Stimulated activated CD8-positive, alpha-beta memory T cell treated with anti-CD3 and anti-CD28 coated beads, Interleukin-12 subunit alpha, Interleukin-12 subunit beta, amount 100 ng/mL, for 4 hours (primary cell): ENCODE measurements at regions not wholly inside any gene's neighbourhood (a gene's known extent, or its start where the extent isn't known, plus 50 kb on each side); places are given as distances from the start of the nearest gene placed in this dataset.
"Not testable (repeated sequence)": the region's sequence is repeated elsewhere in the genome, so short reads cannot be mapped to it uniquely, and the experiment has no call there.

Experiments used
- DNase-seq: peaks from one replicate; pipeline ENCODE4 v3.0.0-alpha.2; 2020; ENCODE audit warnings: low read depth

DNA sequence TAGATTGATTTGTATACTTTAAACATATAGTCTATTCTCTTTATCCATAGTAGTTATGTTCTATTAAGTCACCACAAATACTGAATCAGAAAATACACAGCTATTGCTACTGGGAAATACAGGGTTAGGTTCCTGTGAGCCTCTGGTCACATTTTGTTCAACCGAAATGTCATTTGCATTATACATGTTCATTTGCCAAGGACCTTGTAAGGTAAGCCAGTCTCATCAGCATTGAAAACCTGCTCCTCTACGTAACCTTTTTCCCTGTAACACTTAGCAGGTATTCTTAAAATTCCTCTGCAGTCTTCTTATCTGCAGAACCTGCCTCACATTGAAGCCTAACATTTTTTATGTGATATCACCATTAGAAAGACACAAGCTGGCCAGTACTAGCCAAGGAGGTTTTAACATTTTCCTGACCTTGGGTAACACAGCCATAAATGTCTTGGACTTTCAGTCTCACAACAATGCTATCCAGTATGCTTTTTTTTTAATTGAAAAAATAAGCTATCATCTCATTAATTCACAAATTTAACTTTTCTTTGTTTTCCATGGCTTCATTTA lies 765.7 kb upstream of the IGFBP7 start:
- DNase-seq: no peak

DNA sequence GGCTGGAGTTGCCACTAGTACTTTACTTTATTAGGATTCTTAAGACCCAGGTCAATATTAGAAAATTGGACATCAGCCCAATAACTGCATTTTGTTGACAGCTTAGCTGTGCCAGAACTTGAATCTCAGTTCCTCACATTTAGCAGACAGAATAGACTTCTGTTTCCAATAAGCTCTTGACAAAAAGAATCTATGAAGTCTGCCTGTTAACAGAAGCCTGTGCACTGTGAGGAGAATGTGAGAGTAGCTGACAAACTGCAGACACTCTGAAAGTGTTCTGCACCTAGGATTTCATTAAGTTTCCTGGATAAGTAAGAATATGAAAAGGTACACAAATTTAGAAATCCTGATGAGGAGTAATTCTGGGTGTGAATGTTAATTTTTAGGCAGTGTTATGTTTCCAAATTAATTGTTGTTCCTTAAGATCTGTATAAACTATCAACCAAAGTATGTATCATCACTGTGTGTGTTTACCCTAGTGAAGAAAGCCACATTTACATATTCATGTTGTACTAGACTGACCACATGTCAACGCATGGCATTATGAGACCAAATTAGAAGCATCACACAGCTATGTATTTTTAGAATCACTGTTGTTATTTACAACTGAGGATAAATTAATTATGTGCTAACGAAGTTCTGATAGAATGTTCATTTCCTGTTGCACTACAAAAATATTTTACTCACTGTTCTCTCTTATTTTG lies 756.4 kb upstream of the IGFBP7 start:
- DNase-seq: no peak

DNA sequence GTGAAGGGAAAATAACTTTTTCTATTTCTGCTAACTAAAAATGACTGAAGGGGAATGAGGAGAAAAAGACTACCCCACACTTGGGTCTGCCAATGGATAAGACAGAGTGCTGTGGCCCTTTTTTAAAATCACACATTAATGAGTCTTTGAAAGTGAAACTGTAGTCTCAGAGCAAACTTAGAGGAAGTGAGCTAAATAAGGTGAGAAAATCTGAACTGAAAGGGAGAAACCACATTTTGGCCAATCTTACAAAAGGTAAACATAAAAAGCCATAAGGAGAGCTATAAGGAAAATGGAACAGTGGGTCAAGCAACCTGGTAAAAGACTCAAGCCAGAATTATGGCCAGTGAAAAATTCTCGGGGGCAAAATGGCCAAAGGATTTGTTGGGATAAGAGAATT lies 755.1 kb upstream of the IGFBP7 start:
- no peak for DNase-seq

DNA sequence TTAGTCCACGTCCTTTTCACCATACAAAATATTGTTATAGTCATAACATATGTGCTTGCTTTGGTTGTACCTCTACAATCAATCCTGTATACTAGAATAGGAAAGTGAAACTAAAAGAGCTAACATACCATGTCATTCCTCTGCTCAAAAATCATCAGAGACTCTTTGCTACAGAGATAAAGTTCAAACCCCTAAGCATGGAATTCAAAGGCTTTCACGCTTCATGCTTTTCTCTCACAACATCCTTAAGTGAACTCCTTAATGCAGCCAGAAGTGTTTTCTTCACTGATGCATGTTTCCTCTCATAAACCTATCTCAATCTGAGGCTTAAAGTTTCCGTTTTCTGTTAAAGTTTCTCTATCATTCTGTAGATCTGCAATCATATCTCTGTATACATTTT lies 744.6 kb upstream of the IGFBP7 start:
- no peak for DNase-seq

DNA sequence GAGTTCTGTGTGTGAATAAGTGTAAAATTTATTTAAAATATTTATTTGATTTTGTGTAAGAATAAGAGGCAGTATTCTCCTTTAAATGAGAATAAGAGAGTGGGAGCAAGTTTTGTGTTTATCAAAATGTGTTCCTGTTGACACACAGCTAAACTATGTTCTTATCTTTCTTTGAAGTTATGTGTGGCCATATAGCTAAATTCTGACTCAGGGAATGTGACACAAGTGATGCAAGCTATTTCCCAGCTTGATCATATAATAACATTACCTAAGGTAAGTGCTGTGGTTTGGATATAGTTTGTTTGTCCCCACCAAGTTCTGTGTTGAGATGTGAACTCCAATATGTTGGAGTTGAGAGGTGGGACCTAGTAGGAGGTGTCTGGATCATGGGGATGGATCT lies 740.0 kb upstream of the IGFBP7 start:
- DNase-seq: no peak

DNA sequence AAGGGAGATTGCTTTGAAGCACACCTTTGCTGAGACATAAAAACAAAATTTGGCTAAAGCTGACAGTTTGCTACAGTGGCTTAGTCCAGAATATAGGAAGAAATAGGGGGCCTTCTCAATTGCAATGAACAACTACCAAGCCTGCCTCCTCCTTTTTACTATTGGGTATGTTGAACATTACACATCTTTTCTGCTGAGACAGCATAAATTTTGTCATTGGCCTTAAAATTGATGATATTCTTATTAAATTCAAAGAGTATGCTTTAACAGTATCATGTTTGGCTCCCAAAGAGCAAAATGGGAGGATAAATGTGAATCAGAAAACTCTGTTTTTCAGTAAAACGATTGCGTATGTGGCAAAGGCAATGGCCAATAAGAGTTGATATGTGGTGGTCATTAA lies 721.9 kb upstream of the IGFBP7 start:
- no peak for DNase-seq

DNA sequence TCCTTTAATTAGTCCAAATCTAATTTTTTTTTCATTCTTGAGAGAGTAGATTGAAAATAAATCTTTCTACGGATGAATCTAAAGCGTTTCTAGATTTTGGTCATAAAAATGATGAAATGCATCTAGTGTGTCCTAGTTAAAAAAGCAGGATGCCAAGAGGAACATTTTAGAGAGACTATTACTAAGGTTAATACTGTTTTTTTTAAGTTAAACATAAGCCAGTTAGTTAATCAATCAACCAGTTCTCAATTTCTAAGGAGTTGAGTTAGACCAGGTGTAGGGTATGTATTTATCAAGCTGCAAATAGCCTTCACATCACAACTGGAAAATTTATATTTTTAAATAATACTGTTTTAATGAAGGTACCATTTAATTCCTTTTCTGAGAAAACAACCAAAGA lies 679.5 kb upstream of the IGFBP7 start:
- DNase-seq: no peak

DNA sequence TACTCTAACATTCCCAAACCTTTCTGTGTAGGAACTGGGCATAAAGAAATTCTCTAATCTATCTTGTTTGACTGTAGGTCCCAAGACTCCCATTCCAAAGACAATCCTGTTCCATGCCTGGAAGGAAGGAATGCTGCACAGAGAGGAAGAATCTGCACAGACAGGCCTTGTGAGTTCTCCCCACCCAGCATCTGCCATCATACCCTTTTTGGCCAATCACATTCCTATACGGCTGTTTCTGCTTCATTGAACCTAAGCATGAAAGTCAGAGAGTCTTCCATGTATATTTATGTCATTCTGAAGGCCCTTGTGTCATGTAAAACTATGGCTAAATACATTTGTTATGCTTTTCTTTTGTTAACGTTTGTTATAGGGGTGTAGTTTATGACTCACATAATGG lies 667.7 kb upstream of the IGFBP7 start:
- DNase-seq: no peak

DNA sequence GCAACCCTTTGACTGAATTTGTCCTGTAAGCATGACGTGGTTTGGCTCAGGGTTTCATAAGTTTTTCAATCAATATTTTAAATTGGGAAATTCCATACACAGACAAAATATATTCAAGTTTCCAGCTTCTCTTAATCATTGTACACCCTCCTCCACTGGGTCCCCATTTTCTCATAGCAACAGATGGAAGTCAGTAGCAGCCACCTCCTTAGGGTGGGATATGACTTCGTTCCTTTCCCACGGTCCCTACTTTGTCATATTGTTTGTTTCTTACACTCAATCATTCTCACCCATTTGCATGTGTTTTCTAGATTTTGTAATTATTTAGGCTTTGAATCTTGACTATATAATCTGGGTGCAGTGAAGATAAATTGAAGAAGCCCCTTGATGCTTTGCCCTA lies 664.5 kb upstream of the IGFBP7 start:
- DNase-seq: no peak

DNA sequence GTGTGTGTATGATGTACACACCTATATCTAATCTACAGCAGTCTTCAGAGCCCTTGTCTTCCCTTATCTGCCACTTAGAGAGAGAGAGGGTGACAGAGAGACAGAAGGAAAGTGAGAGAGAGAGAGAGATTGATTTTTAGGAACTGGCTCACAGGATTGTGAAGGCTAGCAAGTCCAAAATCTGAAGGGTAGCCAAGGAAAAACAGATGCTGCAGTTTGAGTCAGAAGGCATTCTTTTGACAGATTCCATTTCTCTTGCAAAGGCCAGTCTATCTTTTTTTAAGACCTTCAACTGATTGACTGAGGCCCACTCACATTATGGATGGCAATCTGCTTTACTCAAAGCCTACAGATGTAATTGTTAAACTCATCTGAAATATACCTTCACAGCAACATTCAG lies 664.0 kb upstream of the IGFBP7 start:
- no peak for DNase-seq

DNA sequence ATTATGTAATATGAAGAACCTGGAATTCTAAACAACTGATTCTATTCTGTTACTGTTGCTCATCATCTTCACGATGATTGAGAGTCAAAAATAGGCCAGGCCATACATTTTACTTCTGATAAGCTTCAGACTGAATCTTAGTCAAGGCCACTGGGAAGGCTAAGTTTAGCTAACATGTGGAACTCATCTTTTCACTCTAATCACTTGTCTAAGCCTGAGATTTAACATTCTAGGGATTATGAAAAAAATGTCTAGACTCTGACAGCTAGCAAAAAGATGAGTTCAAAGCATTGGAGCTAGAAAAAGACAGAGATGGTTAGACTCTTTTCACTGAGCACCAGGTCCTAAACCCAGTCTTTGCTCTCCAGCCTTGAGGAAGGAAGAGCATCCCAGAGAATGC lies 656.2 kb upstream of the IGFBP7 start:
- DNase-seq: no peak

DNA sequence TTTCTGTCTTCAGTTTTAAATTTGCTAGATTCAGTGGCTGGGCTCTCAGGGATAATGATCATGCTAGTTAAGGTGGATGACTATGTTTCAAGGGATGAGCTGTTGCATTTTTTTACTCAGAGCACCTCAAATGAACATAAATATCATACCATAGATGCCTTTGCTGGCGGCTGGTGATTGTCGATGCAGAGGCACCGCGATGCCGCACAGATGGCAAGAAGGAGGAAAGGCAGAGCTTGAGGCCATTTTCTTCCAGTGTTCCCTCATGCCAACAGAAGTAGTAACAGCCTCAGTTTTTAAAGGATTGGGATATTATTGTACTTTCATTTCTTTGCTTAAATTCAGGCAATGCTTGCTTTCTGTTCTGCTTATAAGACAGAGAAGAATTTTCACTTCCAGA lies 654.7 kb upstream of the IGFBP7 start:
- DNase-seq: no peak

DNA sequence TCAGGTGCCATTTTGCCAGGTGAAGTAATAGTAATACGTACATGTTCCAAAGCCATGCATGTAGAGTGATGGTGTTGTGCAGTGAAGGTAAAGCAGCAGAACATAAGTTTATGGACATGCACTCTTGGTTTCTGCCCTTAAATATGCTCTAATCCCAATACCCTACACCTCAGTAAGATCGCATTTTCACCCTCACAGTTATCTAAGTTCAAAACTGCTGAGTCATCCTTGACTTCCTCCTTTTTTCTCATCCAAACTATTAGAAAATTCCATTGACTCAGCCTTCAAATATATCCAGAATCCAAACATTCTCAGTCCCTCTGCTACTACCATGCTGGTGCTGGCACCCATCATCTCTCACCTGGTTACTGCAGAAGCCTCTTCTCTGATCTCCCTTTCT lies 652.9 kb upstream of the IGFBP7 start:
- DNase-seq: no peak

DNA sequence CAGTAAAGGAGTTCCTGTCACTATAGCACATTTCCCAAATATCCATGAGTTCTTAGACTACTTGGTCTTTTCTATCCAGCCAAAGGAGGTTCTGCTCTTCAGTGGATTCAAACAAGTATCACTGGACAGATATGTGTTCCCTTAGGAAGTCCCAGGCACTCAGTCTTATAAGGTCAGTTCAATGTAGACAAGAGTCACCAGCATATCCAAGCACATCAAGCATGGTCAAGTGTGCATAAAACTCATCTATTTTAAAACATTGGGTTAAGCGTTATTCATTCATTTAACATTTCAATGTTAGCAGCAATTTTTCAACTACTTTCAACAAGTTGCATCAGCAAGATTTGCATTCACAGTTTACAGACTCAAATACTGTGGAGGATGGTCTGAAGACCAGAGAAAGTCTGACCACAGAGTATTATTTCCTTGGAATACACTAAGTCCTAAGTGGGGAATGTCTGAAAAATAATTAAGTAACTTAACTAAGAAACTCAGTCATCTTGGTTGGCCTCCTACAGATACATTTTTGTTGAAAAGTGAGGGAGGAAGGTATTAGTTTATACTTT lies 630.5 kb upstream of the IGFBP7 start:
- DNase-seq: no peak

DNA sequence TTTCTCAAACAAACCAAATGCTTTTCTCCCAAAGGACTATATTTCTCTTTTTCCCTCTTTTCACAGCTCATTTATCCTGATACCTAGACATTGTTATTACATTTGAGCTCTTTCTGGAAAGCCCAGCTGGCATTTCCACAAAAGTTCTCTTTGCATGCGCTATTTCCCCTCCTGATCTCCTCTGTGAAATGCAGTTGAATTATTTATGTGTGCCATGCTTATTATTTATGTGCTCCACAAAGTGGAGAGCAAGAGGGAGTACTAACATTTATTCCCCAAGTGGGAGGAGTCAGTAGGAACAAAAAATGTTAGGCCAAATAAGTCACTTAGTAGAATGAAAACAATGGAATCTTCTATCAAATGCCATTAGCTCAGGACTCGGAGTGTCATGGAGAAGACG lies 626.6 kb upstream of the IGFBP7 start:
- no peak for DNase-seq

DNA sequence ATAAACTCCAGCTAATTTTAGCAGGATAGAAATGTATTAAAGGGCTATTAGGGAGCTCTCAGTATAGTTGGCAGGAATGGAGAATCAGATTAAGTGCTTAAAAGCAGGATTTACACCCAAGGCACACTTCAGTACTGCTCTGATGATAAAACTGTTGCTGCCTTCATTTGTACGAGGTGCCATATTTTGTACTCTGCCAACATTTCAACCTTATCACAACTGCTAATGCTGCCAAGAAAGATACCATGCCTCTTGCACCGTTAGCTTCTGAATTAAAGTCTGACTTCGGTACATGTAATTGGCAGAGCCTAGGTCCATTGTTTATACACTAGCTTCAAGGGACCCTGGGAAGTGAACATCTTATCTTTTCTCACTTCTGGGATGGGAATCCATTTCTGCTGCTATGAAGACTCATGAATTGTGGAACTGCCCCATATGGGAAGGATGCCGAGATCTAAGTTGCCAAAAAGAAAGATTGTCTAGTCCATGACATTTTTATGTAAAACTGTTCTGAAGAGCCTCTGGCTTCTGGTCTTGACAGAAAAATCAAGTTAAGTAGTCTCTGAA lies 624.0 kb upstream of the IGFBP7 start:
- DNase-seq: no peak

DNA sequence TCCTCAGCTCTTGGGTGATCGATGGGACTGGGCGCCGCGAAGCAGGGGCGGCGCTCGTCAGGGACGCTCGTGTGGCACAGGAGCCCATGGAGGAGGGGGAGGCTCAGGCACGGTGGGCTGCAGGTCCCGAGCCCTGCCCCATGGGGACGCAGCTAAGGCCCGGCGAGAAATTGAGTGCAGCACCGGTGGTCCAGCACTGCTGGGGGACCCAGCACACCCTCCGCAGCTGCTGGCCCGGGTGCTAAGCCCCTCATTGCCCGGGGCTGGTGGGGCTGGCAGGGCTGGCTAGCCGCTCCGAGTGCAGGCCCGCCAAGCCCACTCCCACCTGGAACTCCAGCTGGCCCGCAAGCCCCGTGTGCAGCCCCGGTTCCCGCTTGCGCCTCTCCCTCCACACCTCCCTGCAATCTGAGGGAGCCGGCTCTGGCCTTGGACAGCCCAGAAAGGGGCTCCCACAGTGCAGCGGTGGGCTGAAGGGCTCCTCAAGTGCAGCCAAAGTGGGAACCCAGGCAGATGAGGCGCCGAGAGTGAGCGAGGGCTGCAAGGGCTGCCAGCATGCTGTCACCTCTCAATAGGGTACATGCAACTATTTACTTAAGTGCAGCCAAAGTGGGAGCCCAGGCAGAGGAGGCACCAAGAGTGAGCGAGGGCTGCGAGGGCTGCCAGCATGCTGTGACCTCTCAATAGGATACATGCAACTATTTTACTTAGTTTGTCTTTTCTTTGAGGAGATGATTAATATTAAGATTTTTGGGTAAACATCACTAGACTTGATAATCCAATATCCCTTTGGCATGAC lies 619.8 kb upstream of the IGFBP7 start:
- not testable (repeated sequence) for DNase-seq

DNA sequence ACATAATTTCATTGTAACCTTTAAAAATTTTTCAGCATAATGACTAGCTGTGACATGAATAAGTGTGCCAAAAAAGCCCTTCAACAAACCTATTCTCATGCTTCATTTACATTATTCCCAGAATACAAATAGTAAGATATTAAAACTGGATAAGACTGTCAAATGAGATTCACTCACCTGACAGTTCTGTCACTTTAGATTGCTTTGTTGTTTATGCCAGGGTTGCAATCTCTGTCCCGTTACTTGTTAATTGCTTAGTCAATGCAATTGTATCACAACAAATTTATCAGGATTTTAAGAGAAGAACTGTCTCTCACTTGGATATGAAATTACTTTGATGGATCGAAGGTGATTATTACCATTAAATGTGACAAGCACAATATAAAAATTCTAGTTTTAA lies 616.0 kb upstream of the IGFBP7 start:
- DNase-seq: no peak

DNA sequence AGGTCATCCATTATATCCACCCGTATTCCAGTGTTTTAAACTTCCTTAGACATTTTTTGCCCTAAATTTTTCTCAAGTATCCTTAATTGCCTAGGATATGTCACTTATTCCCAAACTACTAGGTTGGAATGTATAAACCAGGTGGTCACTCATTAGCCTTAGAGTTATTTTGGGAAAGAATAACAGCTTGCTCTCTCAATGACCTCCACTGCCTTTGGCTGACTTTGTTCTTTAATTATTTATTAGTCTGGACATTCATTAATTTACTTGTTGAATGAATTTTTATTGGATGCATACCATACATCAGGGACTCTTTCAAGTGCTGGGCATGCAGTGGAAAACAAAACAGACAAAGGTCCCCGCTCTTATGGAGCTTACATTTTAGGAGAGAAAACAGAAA lies 609.3 kb upstream of the IGFBP7 start:
- DNase-seq: no peak

DNA sequence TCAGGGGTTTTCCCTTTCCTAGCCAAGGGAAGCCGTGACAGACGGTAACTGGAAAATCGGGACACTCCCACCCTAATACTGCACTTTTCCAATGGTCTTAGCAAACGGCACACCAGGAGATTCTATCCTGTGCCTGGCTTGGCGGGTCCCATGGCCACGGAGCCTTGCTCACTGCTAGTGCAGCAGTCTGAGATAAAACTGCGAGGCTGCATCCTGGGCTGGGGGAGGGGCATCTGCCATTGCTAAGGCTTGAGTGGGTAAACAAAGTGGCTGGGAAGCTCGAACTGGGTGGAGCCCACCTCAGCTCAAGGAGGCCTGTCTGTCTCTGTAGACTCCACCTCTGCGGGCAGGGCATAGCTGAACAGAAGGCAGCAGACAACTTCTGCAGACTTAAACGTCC lies 604.1 kb upstream of the IGFBP7 start:
- not testable (repeated sequence) for DNase-seq

DNA sequence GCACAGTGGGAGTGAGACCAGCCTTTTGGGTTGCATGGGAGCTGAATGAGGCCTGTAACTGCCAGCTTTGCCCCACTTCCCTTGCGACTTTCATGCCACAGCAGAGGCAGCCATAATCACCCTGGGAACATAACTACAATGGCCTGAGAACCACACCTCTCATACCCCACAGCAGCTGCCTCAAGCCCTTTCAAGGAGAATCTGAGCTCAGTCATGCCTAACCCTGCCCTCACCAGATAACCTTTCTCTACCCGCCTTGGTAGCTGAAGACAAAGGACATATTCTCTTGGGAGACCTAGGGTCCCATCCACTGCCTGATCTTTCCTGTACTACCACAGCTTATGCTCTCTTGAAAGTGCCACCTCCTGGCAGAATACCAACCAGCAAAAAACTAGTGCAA lies 599.9 kb upstream of the IGFBP7 start:
- no peak for DNase-seq

DNA sequence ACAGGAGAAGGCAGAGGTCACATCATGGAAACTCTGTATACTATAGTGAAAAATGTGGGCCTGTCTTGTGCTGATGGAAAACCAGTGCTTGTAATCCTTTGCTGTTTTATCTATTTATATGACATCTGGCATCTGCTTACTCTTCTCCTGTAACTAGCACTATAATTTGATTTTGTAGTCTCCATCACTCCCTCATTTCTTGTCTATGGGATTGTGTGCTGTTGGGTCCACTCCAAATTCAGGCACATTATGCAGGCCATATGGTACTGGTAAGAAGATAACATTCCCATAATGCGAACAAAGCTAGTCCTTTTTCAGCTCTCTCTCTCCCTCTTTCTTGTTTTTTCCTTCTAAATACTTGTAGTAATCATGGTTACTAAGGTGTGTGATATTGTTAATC lies 581.2 kb upstream of the IGFBP7 start:
- no peak for DNase-seq

DNA sequence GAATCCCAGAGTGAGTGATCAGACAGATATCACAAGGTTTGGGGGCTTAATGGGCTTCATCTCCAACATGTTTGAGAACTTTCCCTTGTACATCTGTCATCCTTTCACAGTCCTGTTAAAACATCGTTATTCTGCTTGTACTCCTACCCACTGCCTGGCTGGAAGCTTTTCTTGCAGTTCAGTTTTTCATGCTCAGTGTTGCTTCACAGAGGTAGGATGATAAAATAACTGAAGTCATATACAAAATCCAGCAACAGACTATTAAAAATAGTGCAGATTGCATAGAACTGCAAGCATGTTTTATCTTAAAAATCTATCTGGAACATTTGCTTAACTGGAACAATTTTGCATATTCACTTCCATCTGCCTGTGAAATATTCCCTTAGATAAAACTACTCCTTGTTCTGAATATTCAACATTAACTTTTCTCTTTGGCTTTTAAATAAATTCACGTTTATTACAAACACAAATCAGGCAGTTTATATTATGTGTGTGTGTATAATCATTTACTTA lies 579.6 kb upstream of the IGFBP7 start:
- no peak for DNase-seq
